ENCODE measurements at regions not wholly inside any gene's neighbourhood (a gene's known extent, or its start where the extent isn't known, plus 50 kb on each side); places are given as distances from the start of the nearest gene placed in this dataset.

DNA sequence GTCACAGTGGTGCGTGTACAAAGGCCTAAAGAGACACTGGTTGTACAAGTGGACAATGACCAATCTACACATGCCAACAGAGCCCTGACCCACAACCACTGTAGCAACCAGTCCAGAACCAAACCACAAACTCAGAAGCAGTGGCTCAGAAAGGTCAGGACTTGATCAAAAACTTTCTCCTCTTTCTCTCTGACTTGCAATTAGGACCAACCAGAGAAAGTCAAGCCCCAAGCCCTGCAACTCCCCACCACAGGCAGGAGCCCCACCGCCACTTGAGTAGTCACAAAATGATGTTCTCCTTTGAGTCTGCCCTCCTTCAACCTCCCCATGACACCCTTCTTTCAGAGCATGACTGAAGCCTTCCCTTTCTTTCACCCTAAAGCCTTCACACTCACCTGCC is 291.8 kb downstream of the CDH10 start:
- TF ChIP-seq POLR2A (IDR thresholded peaks at IDR 0.05) (no peak), POLR2AphosphoS5 (IDR thresholded peaks at IDR 0.05; ENCODE audit: insufficient read depth in 1 of 2, low read depth in 1 of 2) (no peak)
- TF ChIP-seq, protein P1, sequence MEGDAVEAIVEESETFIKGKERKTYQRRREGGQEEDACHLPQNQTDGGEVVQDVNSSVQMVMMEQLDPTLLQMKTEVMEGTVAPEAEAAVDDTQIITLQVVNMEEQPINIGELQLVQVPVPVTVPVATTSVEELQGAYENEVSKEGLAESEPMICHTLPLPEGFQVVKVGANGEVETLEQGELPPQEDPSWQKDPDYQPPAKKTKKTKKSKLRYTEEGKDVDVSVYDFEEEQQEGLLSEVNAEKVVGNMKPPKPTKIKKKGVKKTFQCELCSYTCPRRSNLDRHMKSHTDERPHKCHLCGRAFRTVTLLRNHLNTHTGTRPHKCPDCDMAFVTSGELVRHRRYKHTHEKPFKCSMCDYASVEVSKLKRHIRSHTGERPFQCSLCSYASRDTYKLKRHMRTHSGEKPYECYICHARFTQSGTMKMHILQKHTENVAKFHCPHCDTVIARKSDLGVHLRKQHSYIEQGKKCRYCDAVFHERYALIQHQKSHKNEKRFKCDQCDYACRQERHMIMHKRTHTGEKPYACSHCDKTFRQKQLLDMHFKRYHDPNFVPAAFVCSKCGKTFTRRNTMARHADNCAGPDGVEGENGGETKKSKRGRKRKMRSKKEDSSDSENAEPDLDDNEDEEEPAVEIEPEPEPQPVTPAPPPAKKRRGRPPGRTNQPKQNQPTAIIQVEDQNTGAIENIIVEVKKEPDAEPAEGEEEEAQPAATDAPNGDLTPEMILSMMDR (IDR thresholded peaks at IDR 0.05): no peak
- H3K9me3 ChIP-seq: no peaks in the 10 kb centered on the region
- no peaks in the 10 kb centered on the region for H3K27me3 ChIP-seq
- H3K27ac ChIP-seq: no peak overlapping the region
- intact Hi-C loops (cut with DNase I): no loop called here
- H3K36me3 ChIP-seq: no peaks in the 10 kb centered on the region
- no peaks in the 10 kb centered on the region for H3K4me1 ChIP-seq
- H3K4me3 ChIP-seq: no peak overlapping the region
- DNase-seq (ENCODE audit: extremely low spot score in 2 of 2): no peak

DNA sequence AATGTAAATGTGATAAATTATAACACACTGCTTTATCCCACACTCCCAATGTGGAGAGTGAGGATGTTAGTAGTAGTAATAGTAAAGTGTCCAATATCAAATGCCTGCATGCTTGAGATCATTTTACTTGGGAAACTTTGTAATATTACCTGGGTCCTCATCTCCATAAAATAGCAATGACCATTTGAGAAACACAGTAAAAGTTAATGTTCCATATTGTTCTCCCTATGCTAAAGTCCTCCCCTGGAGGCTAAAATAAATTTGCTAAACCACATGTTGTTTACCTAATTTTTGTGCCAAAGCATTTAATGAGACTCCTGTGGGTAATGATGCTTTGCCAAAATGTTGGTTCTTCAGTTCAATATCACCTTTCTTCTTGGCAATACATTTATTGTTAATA is 291.2 kb downstream of the CDH10 start:
- no peak overlapping the region for H3K4me3 ChIP-seq
- H3K27ac ChIP-seq: no peak overlapping the region
- H3K9me3 ChIP-seq: no peaks in the 10 kb centered on the region
- no peaks in the 10 kb centered on the region for H3K36me3 ChIP-seq
- no peak for TF ChIP-seq POLR2AphosphoS5 (IDR thresholded peaks at IDR 0.05; ENCODE audit: insufficient read depth in 1 of 2, low read depth in 1 of 2)
- no peaks in the 10 kb centered on the region for H3K4me1 ChIP-seq
- H3K27me3 ChIP-seq: no peaks in the 10 kb centered on the region
- intact Hi-C loops (cut with DNase I): no loop called here
- no peak for DNase-seq (ENCODE audit: extremely low spot score in 2 of 2)

DNA sequence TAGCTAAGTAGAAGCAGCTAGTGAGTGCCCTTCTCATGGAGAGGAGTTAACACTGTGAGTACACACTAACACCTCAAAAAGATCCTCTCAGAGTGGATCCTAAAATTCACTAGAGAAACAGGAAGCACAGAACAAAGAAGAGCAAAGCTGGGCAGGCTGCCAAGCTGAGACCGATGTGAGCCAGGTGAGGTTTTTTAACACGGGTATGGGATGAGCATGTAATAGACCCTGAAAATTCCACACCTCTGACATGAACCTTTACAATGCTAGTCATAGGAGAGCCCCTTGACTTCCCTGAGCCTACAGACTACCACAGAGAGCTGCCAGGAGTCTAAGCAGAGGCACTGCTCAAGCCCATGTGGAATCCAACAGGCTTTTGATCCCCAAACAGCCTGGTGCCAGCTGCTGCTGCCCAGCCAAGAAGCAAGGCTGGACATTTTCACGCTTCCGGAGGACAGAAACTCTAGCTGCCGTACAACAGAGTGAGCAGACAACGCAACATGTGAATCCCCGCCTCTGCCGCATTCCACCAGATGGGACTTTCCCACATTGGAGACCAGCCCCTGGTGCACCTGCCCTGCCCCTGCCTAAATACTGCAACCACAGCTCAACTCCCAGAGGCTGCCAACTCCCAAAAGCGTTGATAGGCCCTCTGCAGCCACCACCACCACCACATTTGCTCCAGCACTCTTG is 280.8 kb downstream of the CDH10 start:
- DNase-seq (ENCODE audit: extremely low spot score in 2 of 2): no peak
- Histone ChIP-seq H3K4me3 (no peak overlapping the region), H3K36me3 (no peaks in the 10 kb centered on the region), H3K4me1 (no peaks in the 10 kb centered on the region), H3K27ac (no peak overlapping the region), H3K9me3 (no peaks in the 10 kb centered on the region), H3K27me3 (no peaks in the 10 kb centered on the region)
- no peak for TF ChIP-seq POLR2AphosphoS5 (IDR thresholded peaks at IDR 0.05; ENCODE audit: insufficient read depth in 1 of 2, low read depth in 1 of 2)
- TF ChIP-seq POLR2A (IDR thresholded peaks at IDR 0.05): no peak
- TF ChIP-seq, protein P1 (IDR thresholded peaks at IDR 0.05): no peak
- intact Hi-C loops (cut with DNase I): no loop called here

DNA sequence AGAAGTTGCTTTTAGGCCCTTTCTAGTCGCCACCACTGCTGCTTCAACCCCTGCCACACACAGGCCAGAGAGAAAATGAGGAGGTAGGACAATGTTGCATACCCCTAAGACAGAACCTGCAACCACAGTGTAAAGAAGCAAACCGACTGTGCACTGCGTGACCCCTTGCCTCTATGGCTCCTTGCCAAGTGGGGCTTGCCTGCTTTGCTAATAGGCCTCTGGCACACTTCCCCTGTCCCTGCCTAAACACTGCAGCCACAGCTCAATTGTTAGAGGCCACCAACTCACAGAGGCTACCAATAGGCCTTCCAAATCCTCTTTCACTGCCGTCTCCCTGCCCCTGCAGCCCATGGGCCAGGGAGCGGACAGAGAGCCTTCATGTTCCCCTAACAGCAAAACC is 280.1 kb downstream of the CDH10 start:
- H3K9me3 ChIP-seq: no peaks in the 10 kb centered on the region
- no peak for DNase-seq (ENCODE audit: extremely low spot score in 2 of 2)
- no peak overlapping the region for H3K27ac ChIP-seq
- no peaks in the 10 kb centered on the region for H3K4me1 ChIP-seq
- H3K27me3 ChIP-seq: no peaks in the 10 kb centered on the region
- H3K4me3 ChIP-seq: no peak overlapping the region
- intact Hi-C loops (cut with DNase I): no loop called here
- H3K36me3 ChIP-seq: no peaks in the 10 kb centered on the region
- TF ChIP-seq, protein P1 (IDR thresholded peaks at IDR 0.05): no peak
- TF ChIP-seq POLR2AphosphoS5 (IDR thresholded peaks at IDR 0.05; ENCODE audit: insufficient read depth in 1 of 2, low read depth in 1 of 2) (no peak), POLR2A (IDR thresholded peaks at IDR 0.05) (no peak)

DNA sequence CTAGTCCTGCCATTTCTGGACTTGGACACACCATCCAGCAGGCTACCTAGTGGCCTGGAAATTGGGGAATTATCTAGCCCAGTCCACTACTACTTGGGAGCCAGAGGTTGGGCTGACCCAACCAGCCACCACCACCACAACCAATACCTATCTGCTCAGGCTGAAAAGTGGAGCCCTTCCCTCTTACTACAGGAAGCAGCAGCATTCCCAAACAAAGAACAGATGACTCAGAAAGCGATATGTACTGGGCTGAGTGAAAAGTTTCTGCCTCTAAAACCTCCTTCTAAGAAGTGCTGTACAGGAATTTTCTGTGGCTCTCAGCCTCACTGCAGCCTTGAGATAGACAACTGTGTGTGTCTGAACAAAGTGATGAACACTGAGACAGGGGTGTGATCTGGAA is 279.4 kb downstream of the CDH10 start:
- no peaks in the 10 kb centered on the region for H3K36me3 ChIP-seq
- H3K4me1 ChIP-seq: no peaks in the 10 kb centered on the region
- intact Hi-C loops (cut with DNase I): no loop called here
- no peak overlapping the region for H3K4me3 ChIP-seq
- TF ChIP-seq POLR2A (IDR thresholded peaks at IDR 0.05) (no peak), POLR2AphosphoS5 (IDR thresholded peaks at IDR 0.05; ENCODE audit: insufficient read depth in 1 of 2, low read depth in 1 of 2) (no peak)
- TF ChIP-seq, protein P1 (IDR thresholded peaks at IDR 0.05): no peak
- H3K9me3 ChIP-seq: no peaks in the 10 kb centered on the region
- no peak overlapping the region for H3K27ac ChIP-seq
- no peak for DNase-seq (ENCODE audit: extremely low spot score in 2 of 2)
- no peaks in the 10 kb centered on the region for H3K27me3 ChIP-seq
